Thyroid gland (tissue), 4 donors: ENCODE measurements at regions not wholly inside any gene's neighbourhood (a gene's known extent, or its start where the extent isn't known, plus 50 kb on each side); places are given as distances from the start of the nearest gene placed in this dataset.

Source experiments
- POLR2A ChIP-seq, 2 donors: fragments of 450-650 bp; IDR thresholded peaks; one replicate each; pipeline ENCODE4 v1.6.1; 2017; ENCODE audit warnings: antibody characterized with exemption in 2 of 2, mild to moderate bottlenecking in 2 of 2, moderate library complexity in 1 of 2
- TF ChIP-seq, protein P1 (sequence below), 6 experiments: fragments of 200-600 bp in 3 of 6; fragments of 450-650 bp in 3 of 6; sonication (generic) in 3 of 6; IDR thresholded peaks; one replicate each; pipeline ENCODE4 v1.5.1; 2016 to 2019; ENCODE audit warnings: antibody characterized with exemption in 6 of 6, mild to moderate bottlenecking in 2 of 6, inconsistent platforms in 1 of 6, moderate library complexity in 1 of 6

DNA sequence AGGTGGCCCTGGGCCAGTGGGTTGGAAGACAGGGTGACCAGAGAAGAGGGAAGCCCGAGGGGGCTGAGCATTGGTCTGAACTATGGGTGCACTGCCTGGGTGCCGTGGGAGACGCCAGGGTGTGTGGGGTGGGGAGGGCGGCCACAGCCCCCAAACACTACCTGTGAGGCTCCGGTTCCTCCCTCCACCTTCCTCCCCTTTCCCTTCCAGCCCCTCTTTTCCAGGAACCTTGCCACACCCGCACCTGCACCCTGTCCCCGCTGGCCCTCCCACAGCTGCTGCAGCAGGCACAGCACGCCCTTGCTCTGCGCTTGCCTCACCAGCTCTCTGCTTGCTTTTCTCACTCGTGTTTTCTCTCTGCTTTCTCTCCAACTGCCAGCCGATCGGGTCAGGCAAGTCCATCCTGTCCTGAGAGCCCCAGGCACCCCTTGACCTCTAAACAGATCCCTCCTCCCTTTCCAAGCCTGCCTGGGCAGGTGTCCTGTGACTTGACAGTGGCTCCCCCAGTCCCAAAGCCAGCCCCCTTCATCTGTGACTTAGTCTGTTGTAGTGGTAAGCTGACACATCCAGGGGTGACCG, 193.7 kb downstream of the MSX2 start:
- TF ChIP-seq POLR2A (IDR thresholded peaks at IDR 0.05), result no peak
- TF ChIP-seq, protein P1, sequence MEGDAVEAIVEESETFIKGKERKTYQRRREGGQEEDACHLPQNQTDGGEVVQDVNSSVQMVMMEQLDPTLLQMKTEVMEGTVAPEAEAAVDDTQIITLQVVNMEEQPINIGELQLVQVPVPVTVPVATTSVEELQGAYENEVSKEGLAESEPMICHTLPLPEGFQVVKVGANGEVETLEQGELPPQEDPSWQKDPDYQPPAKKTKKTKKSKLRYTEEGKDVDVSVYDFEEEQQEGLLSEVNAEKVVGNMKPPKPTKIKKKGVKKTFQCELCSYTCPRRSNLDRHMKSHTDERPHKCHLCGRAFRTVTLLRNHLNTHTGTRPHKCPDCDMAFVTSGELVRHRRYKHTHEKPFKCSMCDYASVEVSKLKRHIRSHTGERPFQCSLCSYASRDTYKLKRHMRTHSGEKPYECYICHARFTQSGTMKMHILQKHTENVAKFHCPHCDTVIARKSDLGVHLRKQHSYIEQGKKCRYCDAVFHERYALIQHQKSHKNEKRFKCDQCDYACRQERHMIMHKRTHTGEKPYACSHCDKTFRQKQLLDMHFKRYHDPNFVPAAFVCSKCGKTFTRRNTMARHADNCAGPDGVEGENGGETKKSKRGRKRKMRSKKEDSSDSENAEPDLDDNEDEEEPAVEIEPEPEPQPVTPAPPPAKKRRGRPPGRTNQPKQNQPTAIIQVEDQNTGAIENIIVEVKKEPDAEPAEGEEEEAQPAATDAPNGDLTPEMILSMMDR (IDR thresholded peaks at IDR 0.05), result no peak
